Smooth muscle cell (in vitro differentiated cells): ENCODE measurements at regions not wholly inside any gene's neighbourhood (a gene's known extent, or its start where the extent isn't known, plus 50 kb on each side); places are given as distances from the start of the nearest gene placed in this dataset.

Experiments
- DNase-seq: peaks from one replicate; lab custom pipeline; 2025; ENCODE audit not compliant: unreplicated experiment; lab: John Stamatoyannopoulos, UW
- H2AFZ ChIP-seq: fragments of 200-600 bp; sonication (generic); 2 replicates; pipeline ENCODE4 v1.6.0; 2016; ENCODE audit warnings: antibody characterized with exemption, low read depth, mild to moderate bottlenecking
- H3F3A ChIP-seq: fragments of 200-600 bp; sonication (generic); 2 replicates; pipeline ENCODE4 v1.6.0; 2017; ENCODE audit warnings: antibody characterized with exemption, low read depth
- H3K27ac ChIP-seq: fragments of 200-600 bp; sonication (generic); 2 replicates; pipeline ENCODE4 v1.5.1; 2016; ENCODE audit warnings: low read depth, mild to moderate bottlenecking
- H3K27me3 ChIP-seq: fragments of 200-600 bp; sonication (generic); 2 replicates; pipeline ENCODE4 v1.6.1; 2016; ENCODE audit warnings: low read depth, mild to moderate bottlenecking
- H3K36me3 ChIP-seq: fragments of 200-600 bp; sonication (generic); 2 replicates; pipeline ENCODE4 v1.5.1; 2016; ENCODE audit warnings: low read depth
- H3K4me1 ChIP-seq: fragments of 200-600 bp; sonication (generic); 2 replicates; pipeline ENCODE4 v1.5.1; 2016; ENCODE audit warnings: low read depth
- H3K4me2 ChIP-seq: fragments of 200-600 bp; sonication (generic); 2 replicates; pipeline ENCODE4 v1.6.0; 2016; ENCODE audit warnings: mild to moderate bottlenecking
- H3K4me3 ChIP-seq: fragments of 200-600 bp; sonication (generic); 2 replicates; pipeline ENCODE4 v1.5.1; 2016; ENCODE audit warnings: mild to moderate bottlenecking
- H3K79me2 ChIP-seq: fragments of 200-600 bp; sonication (generic); 2 replicates; pipeline ENCODE4 v1.6.0; 2016; ENCODE audit warnings: low read depth, mild to moderate bottlenecking
- H3K9ac ChIP-seq: fragments of 200-600 bp; sonication (generic); 2 replicates; pipeline ENCODE4 v1.6.0; 2016; ENCODE audit warnings: low read depth
- H3K9me3 ChIP-seq: fragments of 200-600 bp; sonication (generic); replicated peaks from 2 replicates; pipeline ENCODE4 v1.5.1; 2016; ENCODE audit warnings: low read depth
- H4K20me1 ChIP-seq: fragments of 200-600 bp; sonication (generic); 2 replicates; pipeline ENCODE4 v1.6.0; 2016; ENCODE audit warnings: low read depth
- WGBS: methylation state at CpG from one replicate; pipeline ENCODE4 v1.1.7; 2016; ENCODE audit warnings: low lambda C conversion rate; 5-methylcytosine and 5-hydroxymethylcytosine counted together
- TF ChIP-seq, protein P1 (sequence below): fragments of 200-600 bp; sonication (generic); IDR thresholded peaks from 2 replicates; pipeline ENCODE4 v1.5.1; 2017; ENCODE audit warnings: borderline replicate concordance, mild to moderate bottlenecking, antibody characterized with exemption; ENCODE audit not compliant: insufficient read depth, poor library complexity, severe bottlenecking

DNA sequence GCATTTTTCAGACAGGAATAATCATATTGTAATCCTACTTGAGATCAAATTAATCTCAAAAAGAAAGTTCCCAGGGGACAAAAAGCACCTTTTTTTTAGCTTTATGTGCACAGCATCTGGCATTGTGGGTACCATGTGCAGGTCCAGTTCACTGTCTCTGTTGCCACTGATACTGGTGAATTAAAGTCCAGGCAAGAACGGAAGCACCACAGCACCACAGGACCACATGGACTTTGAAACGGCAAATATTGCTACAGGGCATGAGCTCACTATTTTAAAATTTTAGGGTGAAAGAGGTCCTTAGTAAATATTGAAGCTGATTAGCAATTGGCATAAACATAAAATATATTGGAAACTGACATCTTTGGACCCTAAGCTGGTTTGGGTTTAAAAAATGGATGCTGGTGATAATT is 709.0 kb downstream of the EPM2A start:
- Histone ChIP-seq H3K4me1 (peaks cover 4% of the 10 kb centered on the region), H3K79me2 (no peaks in the 10 kb centered on the region), H4K20me1 (no peaks in the 10 kb centered on the region), H3K9me3 (no peaks in the 10 kb centered on the region), H2AFZ (no peak overlapping the region), H3F3A (no peaks in the 10 kb centered on the region), H3K9ac (no peak overlapping the region), H3K36me3 (no peaks in the 10 kb centered on the region), H3K4me2 (no peak overlapping the region), H3K27me3 (no peaks in the 10 kb centered on the region), H3K4me3 (no peak overlapping the region), H3K27ac (no peak overlapping the region)
- TF ChIP-seq, protein P1, sequence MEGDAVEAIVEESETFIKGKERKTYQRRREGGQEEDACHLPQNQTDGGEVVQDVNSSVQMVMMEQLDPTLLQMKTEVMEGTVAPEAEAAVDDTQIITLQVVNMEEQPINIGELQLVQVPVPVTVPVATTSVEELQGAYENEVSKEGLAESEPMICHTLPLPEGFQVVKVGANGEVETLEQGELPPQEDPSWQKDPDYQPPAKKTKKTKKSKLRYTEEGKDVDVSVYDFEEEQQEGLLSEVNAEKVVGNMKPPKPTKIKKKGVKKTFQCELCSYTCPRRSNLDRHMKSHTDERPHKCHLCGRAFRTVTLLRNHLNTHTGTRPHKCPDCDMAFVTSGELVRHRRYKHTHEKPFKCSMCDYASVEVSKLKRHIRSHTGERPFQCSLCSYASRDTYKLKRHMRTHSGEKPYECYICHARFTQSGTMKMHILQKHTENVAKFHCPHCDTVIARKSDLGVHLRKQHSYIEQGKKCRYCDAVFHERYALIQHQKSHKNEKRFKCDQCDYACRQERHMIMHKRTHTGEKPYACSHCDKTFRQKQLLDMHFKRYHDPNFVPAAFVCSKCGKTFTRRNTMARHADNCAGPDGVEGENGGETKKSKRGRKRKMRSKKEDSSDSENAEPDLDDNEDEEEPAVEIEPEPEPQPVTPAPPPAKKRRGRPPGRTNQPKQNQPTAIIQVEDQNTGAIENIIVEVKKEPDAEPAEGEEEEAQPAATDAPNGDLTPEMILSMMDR = no peak
- no peak for DNase-seq
- 94% methylated on average over 2 of the region's 2 CpGs for WGBS

GRCh38 chr6:145028144-145028818 is 707.0 kb downstream of the EPM2A start:
- DNase-seq = no peak

GRCh38 chr6:145031001-145031400 is 704.3 kb downstream of the EPM2A start:
- no peak for DNase-seq
- no peak overlapping the region for H3K27ac ChIP-seq
- H3K4me3 ChIP-seq = no peak overlapping the region
- H3F3A ChIP-seq = no peaks in the 10 kb centered on the region
- H3K36me3 ChIP-seq = no peaks in the 10 kb centered on the region
- H4K20me1 ChIP-seq = no peaks in the 10 kb centered on the region
- no peak overlapping the region for H2AFZ ChIP-seq
- H3K79me2 ChIP-seq = no peaks in the 10 kb centered on the region
- no peaks in the 10 kb centered on the region for H3K9me3 ChIP-seq
- no peaks in the 10 kb centered on the region for H3K4me1 ChIP-seq
- H3K27me3 ChIP-seq = no peaks in the 10 kb centered on the region
- no peak overlapping the region for H3K4me2 ChIP-seq
- TF ChIP-seq, protein P1 = no peak
- WGBS = 80% methylated on average over 2 of the region's 2 CpGs
- no peak overlapping the region for H3K9ac ChIP-seq

More at GRCh38 chr6:145028144-145028818, 707.0 kb downstream of the EPM2A start:
- TF ChIP-seq, protein P1 = peak; percentile 52
- no peak overlapping the region for H3K27ac ChIP-seq
- H3K4me2 ChIP-seq = no peak overlapping the region
- no peak overlapping the region for H3K4me3 ChIP-seq
- no peak overlapping the region for H3K9ac ChIP-seq
- no peaks in the 10 kb centered on the region for H3K27me3 ChIP-seq
- peak overlapping the region; percentile 62 for H2AFZ ChIP-seq
- no peaks in the 10 kb centered on the region for H3K4me1 ChIP-seq
- WGBS = 36% methylated on average over 4 of the region's 4 CpGs
- H4K20me1 ChIP-seq = no peaks in the 10 kb centered on the region
- no peaks in the 10 kb centered on the region for H3K9me3 ChIP-seq
- H3F3A ChIP-seq = no peaks in the 10 kb centered on the region
- H3K36me3 ChIP-seq = no peaks in the 10 kb centered on the region
- no peaks in the 10 kb centered on the region for H3K79me2 ChIP-seq

DNA sequence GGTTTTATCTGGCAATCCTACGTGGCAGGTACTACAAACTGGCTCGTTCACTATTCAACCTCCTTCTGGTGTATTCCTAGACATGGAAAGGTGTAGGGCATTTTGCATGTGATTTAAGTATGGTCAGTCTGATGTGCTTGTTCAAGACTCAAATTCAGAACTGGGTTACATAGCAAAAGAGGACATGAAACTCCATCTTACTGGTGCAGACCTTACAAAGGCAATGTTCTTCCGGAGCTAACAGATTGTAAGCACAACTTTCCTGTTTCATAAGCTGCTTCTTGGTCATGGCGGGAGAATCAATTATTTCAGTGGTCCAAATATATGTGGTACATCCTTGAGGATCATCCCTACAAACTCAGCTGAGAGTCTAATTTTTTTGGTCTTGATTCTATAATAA is 703.4 kb downstream of the EPM2A start:
- no peak overlapping the region for H3K4me3 ChIP-seq
- no peaks in the 10 kb centered on the region for H3F3A ChIP-seq
- H3K36me3 ChIP-seq = no peaks in the 10 kb centered on the region
- no peak overlapping the region for H2AFZ ChIP-seq
- no peak overlapping the region for H3K9ac ChIP-seq
- H3K79me2 ChIP-seq = no peaks in the 10 kb centered on the region
- no peak for DNase-seq
- H3K4me2 ChIP-seq = no peak overlapping the region
- H3K27me3 ChIP-seq = no peaks in the 10 kb centered on the region
- no peaks in the 10 kb centered on the region for H3K4me1 ChIP-seq
- H3K9me3 ChIP-seq = no peaks in the 10 kb centered on the region
- TF ChIP-seq, protein P1 = no peak
- H4K20me1 ChIP-seq = no peaks in the 10 kb centered on the region
- WGBS = 71% methylated on average over 4 of the region's 4 CpGs
- H3K27ac ChIP-seq = no peak overlapping the region
